WI38 (cell line): ENCODE measurements at regions not wholly inside any gene's neighbourhood (a gene's known extent, or its start where the extent isn't known, plus 50 kb on each side); places are given as distances from the start of the nearest gene placed in this dataset.

ENCODE experiments used
- H3K4me3 ChIP-seq: 2 replicates; pipeline ENCODE4 v1.5.1; 2011; ENCODE audit warnings: low read depth, mild to moderate bottlenecking, control low read depth, low read length
- CTCF ChIP-seq: IDR thresholded peaks from 2 replicates; pipeline ENCODE4 v1.5.1; 2012; ENCODE audit warnings: low read depth, mild to moderate bottlenecking, control low read depth, low read length

DNA sequence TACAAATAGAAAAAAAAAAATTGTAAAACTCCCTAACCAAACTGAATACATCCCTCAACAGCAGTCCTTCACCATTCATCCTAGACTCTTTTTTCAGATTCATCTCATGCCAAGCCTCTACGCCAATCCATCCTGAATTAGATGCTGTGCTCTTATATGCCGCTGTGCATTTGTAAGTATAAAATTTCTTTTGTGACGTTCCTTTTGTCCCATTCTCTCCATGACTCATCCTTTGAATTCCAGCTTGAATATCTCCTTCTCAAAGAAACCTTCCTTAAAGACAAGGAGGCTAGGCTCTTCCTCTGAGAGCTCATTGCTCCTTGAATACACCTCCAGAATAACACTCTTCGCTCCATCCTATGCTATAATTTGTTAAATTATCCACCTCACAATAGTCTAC is 359.2 kb downstream of the RMST start:
- H3K4me3 ChIP-seq = no peak overlapping the region
- TF ChIP-seq CTCF = no peak

GRCh38 chr12:97835541-97835940 is 372.9 kb downstream of the RMST start:
- no peak for TF ChIP-seq CTCF
- no peak overlapping the region for H3K4me3 ChIP-seq

GRCh38 chr12:97837401-97837800 is 374.8 kb downstream of the RMST start:
- no peak for TF ChIP-seq CTCF
- H3K4me3 ChIP-seq = no peak overlapping the region

- TF ChIP-seq CTCF = no peak
- no peak overlapping the region for H3K4me3 ChIP-seq
These were observed 385.4 kb downstream of the RMST start for GRCh38 chr12:97848051-97848450.

DNA sequence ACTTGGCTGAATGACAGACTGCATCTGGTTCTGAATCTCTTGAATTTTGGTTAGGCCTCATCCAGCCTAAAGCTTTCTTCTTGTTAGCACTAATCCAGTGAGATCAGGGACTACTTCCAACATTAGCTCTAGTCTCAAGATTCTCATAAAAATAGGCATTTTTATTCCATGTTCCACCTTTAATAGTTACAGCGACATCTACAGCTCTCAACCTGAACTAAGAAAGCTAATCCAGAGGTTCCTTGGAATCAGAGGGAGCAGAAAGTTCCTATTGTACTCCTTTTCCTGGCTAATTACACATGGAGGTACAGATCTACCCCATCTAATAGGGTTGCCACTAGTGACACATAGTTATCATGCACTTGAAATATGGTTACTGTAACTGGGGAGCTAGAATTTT is 391.9 kb downstream of the RMST start:
- H3K4me3 ChIP-seq = no peak overlapping the region
- TF ChIP-seq CTCF = no peak

DNA sequence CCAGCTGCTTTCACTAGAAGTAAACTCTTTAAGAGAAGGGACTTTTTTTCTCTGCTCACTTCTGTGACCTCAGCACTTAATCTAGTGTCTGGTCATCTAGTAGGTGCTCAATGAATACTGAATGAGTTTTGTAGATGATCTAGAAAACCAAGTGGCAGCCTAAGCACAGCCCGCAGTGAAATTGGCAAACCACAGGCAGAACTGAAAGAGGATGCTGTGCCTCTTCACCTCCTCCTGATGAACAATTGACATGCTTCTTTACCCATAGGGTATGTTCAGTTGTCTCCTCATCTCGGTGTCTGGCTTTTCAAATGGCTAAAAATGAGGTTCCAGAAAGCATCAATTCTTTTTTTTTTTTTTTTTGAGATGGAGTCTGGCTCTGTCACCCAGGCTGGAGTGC is 399.5 kb downstream of the RMST start:
- H3K4me3 ChIP-seq = no peak overlapping the region
- TF ChIP-seq CTCF = no peak

GRCh38 chr12:97875064-97875463 is 412.5 kb downstream of the RMST start:
- no peak for TF ChIP-seq CTCF

More at GRCh38 chr12:97875064-97875463, 412.5 kb downstream of the RMST start:
- no peak overlapping the region for H3K4me3 ChIP-seq
